HFFc6 (cell line): ENCODE measurements at regions not wholly inside any gene's neighbourhood (a gene's known extent, or its start where the extent isn't known, plus 50 kb on each side); places are given as distances from the start of the nearest gene placed in this dataset.
"Not testable (repeated sequence)": the region's sequence is repeated elsewhere in the genome, so short reads cannot be mapped to it uniquely, and the experiment has no call there.

ENCODE experiments used
- DNase-seq: peaks from one replicate; pipeline ENCODE4 v3.0.0-alpha.2; 2018
- H3K27ac Mint-ChIP-seq: 2 replicates; pipeline ENCODE4 v1.8.0; 2020; ENCODE audit warnings: mild to moderate bottlenecking, mixed read lengths
- H3K27me3 Mint-ChIP-seq: 2 replicates; pipeline ENCODE4 v1.8.0; 2021; ENCODE audit warnings: mild to moderate bottlenecking, moderate library complexity, mixed read lengths; ENCODE audit not compliant: insufficient read depth
- H3K36me3 Mint-ChIP-seq: 2 replicates; pipeline ENCODE4 v1.8.0; 2021; ENCODE audit warnings: low read depth, mixed read lengths
- H3K4me1 Mint-ChIP-seq: 2 replicates; pipeline ENCODE4 v1.8.0; 2020; ENCODE audit warnings: low read depth, mixed read lengths
- H3K4me3 Mint-ChIP-seq: 2 replicates; pipeline ENCODE4 v1.8.0; 2020; ENCODE audit warnings: mild to moderate bottlenecking, moderate library complexity, mixed read lengths
- H3K9me3 Mint-ChIP-seq: 2 replicates; pipeline ENCODE4 v1.8.0; 2020; ENCODE audit warnings: mild to moderate bottlenecking, mixed read lengths
- TF ChIP-seq, protein P1 (sequence below): fragments of 200-600 bp; sonication (generic); IDR thresholded peaks from 2 replicates; pipeline ENCODE4 v1.5.0; 2021; ENCODE audit warnings: antibody characterized with exemption, mild to moderate bottlenecking

DNA sequence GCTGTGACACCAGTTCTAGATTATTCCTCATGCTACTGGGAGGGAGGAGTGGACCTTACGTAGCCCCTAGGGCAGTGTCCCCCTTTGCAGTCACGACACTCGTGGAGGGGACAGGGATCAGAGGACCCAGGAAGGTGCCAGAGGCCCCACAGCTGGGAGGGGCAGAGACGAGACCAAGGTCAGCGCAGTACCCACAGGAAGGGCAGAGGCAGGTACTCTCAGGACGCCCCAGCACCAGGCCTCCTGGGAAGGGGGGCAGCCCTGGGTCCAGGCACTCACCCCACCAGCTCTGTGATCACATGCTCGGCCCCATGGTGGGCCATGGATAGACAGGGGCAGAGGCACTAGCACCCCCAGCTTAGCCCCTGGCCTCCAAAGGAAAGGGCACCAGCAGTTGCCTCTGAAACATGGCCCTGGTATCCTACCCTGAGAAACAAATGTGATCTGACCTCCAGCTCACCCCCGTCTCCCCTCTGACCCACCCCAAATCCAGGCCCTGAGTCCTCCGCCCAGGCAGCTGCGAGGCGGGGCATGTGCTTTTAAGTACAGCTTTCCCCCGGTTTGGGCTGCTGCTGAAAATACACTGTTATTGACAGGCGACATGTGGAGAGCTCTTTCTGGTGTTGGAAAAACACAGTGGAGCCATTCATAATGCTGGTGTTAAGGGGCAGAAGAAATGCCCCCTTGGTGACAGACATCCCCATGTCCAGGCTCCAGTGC is 361.9 kb downstream of the C16orf95 start:
- H3K27ac Mint-ChIP-seq = no peak overlapping the region
- no peak overlapping the region for H3K4me3 Mint-ChIP-seq
- TF ChIP-seq, protein P1, sequence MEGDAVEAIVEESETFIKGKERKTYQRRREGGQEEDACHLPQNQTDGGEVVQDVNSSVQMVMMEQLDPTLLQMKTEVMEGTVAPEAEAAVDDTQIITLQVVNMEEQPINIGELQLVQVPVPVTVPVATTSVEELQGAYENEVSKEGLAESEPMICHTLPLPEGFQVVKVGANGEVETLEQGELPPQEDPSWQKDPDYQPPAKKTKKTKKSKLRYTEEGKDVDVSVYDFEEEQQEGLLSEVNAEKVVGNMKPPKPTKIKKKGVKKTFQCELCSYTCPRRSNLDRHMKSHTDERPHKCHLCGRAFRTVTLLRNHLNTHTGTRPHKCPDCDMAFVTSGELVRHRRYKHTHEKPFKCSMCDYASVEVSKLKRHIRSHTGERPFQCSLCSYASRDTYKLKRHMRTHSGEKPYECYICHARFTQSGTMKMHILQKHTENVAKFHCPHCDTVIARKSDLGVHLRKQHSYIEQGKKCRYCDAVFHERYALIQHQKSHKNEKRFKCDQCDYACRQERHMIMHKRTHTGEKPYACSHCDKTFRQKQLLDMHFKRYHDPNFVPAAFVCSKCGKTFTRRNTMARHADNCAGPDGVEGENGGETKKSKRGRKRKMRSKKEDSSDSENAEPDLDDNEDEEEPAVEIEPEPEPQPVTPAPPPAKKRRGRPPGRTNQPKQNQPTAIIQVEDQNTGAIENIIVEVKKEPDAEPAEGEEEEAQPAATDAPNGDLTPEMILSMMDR = no peak
- peaks cover 2% of the 10 kb centered on the region for H3K4me1 Mint-ChIP-seq
- H3K9me3 Mint-ChIP-seq = no peaks in the 10 kb centered on the region
- no peak for DNase-seq
- H3K27me3 Mint-ChIP-seq = peaks cover 21% of the 10 kb centered on the region
- no peaks in the 10 kb centered on the region for H3K36me3 Mint-ChIP-seq

DNA sequence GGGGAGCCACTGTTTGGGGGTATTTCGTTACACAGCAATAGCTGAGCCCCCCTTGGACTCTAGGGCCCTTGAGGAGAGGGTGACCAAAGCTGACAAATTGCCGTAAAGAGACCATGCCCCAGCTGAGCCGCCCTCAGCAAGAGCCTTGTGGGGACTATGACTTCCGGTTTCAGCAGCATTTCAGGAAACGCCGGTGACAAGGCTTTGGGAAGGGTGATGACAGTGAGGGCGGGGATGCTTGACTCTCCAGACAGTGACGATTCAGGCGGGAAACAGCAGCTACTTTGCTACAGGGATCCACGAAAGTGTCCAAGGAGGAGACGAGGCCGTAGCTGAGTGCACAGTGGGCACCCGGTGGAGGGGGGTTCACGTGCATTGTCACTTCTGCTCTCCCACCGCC is 360.8 kb downstream of the C16orf95 start:
- H3K4me3 Mint-ChIP-seq = no peak overlapping the region
- H3K27me3 Mint-ChIP-seq = peaks cover 29% of the 10 kb centered on the region
- no peaks in the 10 kb centered on the region for H3K9me3 Mint-ChIP-seq

DNA sequence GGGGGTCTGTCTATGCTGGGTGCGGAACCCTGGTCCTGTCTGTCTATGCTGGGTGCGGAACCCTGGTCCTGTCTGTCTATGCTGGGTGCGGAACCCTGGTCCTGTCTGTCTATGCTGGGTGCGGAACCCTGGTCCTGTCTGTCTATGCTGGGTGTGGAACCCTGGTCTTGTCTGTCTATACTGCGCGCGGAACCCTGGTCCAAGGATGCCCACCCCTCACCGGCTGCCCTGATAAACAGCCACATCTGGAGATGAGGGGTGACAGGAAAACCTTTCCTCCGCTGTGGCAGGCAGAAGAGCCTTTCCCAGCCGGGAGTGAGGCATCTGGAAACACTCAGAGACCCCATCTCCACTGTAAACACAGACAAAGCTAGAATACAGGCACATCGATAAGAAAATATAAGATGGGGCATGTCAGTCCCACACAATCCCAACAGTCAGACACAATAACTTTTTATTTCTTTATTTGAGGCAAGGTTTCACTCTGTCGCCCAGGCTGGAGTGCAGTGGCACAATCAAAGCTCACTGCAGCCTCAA is 359.5 kb downstream of the C16orf95 start:
- not testable (repeated sequence) for H3K4me3 Mint-ChIP-seq, H3K36me3 Mint-ChIP-seq, H3K9me3 Mint-ChIP-seq, DNase-seq, H3K27ac Mint-ChIP-seq
- Mint-ChIP-seq H3K27me3 (peaks cover 39% of the 10 kb centered on the region), H3K4me1 (peaks cover 19% of the 10 kb centered on the region)

More for the DNA sequence above, 360.8 kb downstream of the C16orf95 start:
- TF ChIP-seq, protein P1 = no peak
- no peak for DNase-seq
- Mint-ChIP-seq H3K36me3 (no peaks in the 10 kb centered on the region), H3K27ac (no peak overlapping the region), H3K4me1 (peaks cover 13% of the 10 kb centered on the region)

DNA sequence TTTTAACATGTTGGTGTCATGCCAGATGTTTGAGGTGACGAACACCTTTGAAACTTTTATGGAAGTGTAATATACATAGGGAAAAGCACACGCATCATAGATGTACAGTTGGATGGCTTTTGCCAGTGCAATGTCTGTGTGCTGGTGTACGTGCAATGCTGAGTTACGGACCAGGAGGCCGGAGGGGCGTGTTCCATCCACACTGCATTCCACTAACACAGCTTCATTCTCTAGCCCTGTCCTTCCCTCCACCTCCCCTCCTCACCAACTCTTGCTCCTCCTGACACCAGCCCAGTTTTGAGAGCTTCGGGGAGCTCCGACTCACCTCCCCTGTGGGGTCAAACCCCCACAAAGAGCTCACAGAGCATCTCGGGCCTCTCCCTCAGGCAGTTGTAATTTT is 358.8 kb downstream of the C16orf95 start:
- TF ChIP-seq, protein P1 = no peak
- no peaks in the 10 kb centered on the region for H3K36me3 Mint-ChIP-seq
- H3K27ac Mint-ChIP-seq = no peak overlapping the region
- no peaks in the 10 kb centered on the region for H3K9me3 Mint-ChIP-seq
- no peak overlapping the region for H3K4me3 Mint-ChIP-seq
- no peak for DNase-seq
- peaks cover 45% of the 10 kb centered on the region for H3K27me3 Mint-ChIP-seq
- H3K4me1 Mint-ChIP-seq = peaks cover 19% of the 10 kb centered on the region

DNA sequence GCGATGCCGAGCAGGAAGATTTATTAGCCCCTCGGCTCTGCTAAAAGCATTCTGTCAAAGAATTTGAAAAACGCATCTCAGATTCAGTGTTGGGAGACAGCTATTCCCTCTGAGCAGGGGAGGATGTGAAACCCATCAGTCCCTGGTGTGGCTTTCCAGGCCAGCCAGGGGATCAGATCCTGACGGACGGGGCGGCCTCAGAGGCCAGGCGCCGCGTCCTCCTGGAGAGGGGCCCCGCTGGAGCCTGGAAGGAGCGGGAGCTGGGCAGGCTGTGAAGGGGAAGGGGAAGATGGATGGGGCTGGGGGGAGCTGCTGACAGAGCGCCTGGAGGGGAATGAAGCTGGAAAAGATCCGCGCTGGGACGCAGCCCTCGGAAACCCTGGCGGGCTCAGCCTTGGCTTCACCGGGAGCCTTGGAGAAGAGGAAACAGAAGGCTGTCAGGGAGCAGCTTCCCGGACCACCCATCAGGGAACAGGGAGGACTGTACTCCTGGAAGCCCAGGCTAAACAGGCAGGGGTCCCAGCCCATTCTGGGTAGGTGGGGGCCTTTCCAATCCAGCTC is 358.0 kb downstream of the C16orf95 start:
- Mint-ChIP-seq H3K27ac (no peak overlapping the region), H3K27me3 (peaks cover 50% of the 10 kb centered on the region), H3K4me1 (peaks cover 19% of the 10 kb centered on the region), H3K4me3 (no peak overlapping the region), H3K36me3 (no peaks in the 10 kb centered on the region), H3K9me3 (no peaks in the 10 kb centered on the region)
- DNase-seq = no peak
- TF ChIP-seq, protein P1 = no peak

DNA sequence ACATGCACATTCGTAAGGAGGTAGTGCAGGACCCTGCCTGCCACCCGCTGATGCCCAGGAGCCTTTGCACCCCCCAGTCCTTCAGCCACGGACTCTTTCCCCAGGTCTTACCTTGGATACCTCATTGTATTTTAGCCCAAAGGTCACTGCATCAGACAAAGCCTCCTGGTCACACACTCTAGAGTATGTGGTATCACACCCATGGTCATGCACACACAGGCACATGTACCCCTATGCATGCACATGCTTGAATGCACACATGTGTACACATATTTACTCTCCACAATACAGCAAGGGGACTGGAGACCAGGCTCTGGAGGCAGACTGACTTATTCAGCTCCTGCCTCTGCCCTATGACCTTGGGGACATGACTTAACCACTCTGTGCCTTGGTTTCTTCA is 357.5 kb downstream of the C16orf95 start:
- peaks cover 19% of the 10 kb centered on the region for H3K4me1 Mint-ChIP-seq
- DNase-seq = no peak
- H3K4me3 Mint-ChIP-seq = no peak overlapping the region
- H3K27me3 Mint-ChIP-seq = peaks cover 50% of the 10 kb centered on the region
- H3K36me3 Mint-ChIP-seq = no peaks in the 10 kb centered on the region
- no peak overlapping the region for H3K27ac Mint-ChIP-seq
- H3K9me3 Mint-ChIP-seq = no peaks in the 10 kb centered on the region
- TF ChIP-seq, protein P1 = no peak
